ENCODE measurements at regions not wholly inside any gene's neighbourhood (a gene's known extent, or its start where the extent isn't known, plus 50 kb on each side); places are given as distances from the start of the nearest gene placed in this dataset.

GRCh38 chr3:61446341-61446740 is 115.0 kb upstream of the PTPRG start:
- DNase-seq (ENCODE audit: low spot score in 2 of 2), result no peak
- no peak for TF ChIP-seq POLR2A (IDR thresholded peaks at IDR 0.05)
- TF ChIP-seq CTCF (IDR thresholded peaks at IDR 0.05), result no peak
- intact Hi-C loops (cut with DNase I; ENCODE audit: low total_unique reads), result no loop called here
- no peak overlapping the region for H3K4me3 ChIP-seq (ENCODE audit: low read depth, poor library complexity, severe bottlenecking)

- intact Hi-C loops (cut with DNase I; ENCODE audit: low total_unique reads), result no loop called here
- TF ChIP-seq POLR2A (IDR thresholded peaks at IDR 0.05) (no peak), CTCF (IDR thresholded peaks at IDR 0.05) (no peak)
- DNase-seq (ENCODE audit: low spot score in 2 of 2), result peak in 1 of 2 donors; percentile 39
- 73 to 83% methylated on average over 2 of the region's 2 CpGs for WGBS, 2 donors
- no peak overlapping the region for H3K4me3 ChIP-seq (ENCODE audit: low read depth, poor library complexity, severe bottlenecking)
Measured at GRCh38 chr3:61448378-61448777, 113.0 kb upstream of the PTPRG start.

- TF ChIP-seq CTCF (IDR thresholded peaks at IDR 0.05) (no peak), POLR2A (IDR thresholded peaks at IDR 0.05) (no peak)
- 92 to 93% methylated on average over 3 of the region's 3 CpGs for WGBS, 2 donors
- no peak for DNase-seq (ENCODE audit: low spot score in 2 of 2)
- H3K4me3 ChIP-seq (ENCODE audit: low read depth, poor library complexity, severe bottlenecking), result no peak overlapping the region
- intact Hi-C loops (cut with DNase I; ENCODE audit: low total_unique reads), result no loop called here
Measured at GRCh38 chr3:61449327-61450040, 111.9 kb upstream of the PTPRG start.

GRCh38 chr3:61450866-61451265 is 110.5 kb upstream of the PTPRG start:
- TF ChIP-seq CTCF (IDR thresholded peaks at IDR 0.05), result no peak
- TF ChIP-seq POLR2A (IDR thresholded peaks at IDR 0.05), result no peak
- no peak overlapping the region for H3K4me3 ChIP-seq (ENCODE audit: low read depth, poor library complexity, severe bottlenecking)
- DNase-seq (ENCODE audit: low spot score in 2 of 2), result no peak
- intact Hi-C loops (cut with DNase I; ENCODE audit: low total_unique reads), result no loop called here
- WGBS, 2 donors, result 38 to 43% methylated on average over 2 of the region's 2 CpGs

GRCh38 chr3:61451841-61452240 is 109.5 kb upstream of the PTPRG start:
- intact Hi-C loops (cut with DNase I; ENCODE audit: low total_unique reads), result no loop called here
- H3K4me3 ChIP-seq (ENCODE audit: low read depth, poor library complexity, severe bottlenecking), result no peak overlapping the region
- TF ChIP-seq POLR2A (IDR thresholded peaks at IDR 0.05) (no peak), CTCF (IDR thresholded peaks at IDR 0.05) (no peak)
- DNase-seq (ENCODE audit: low spot score in 2 of 2), result no peak
- WGBS, 2 donors, result 94 to 98% methylated on average over 4 of the region's 4 CpGs

GRCh38 chr3:61452535-61453090 is 108.8 kb upstream of the PTPRG start:
- TF ChIP-seq POLR2A (IDR thresholded peaks at IDR 0.05) (no peak), CTCF (IDR thresholded peaks at IDR 0.05) (no peak)
- no peak overlapping the region for H3K4me3 ChIP-seq (ENCODE audit: low read depth, poor library complexity, severe bottlenecking)
- intact Hi-C loops (cut with DNase I; ENCODE audit: low total_unique reads), result no loop called here
- no peak for DNase-seq (ENCODE audit: low spot score in 2 of 2)
- 64 to 68% methylated on average over 6 of the region's 6 CpGs for WGBS, 2 donors

Measured in lower leg skin (tissue), 4 donors.